ENCODE measurements at regions not wholly inside any gene's neighbourhood (a gene's known extent, or its start where the extent isn't known, plus 50 kb on each side); places are given as distances from the start of the nearest gene placed in this dataset.

DNA sequence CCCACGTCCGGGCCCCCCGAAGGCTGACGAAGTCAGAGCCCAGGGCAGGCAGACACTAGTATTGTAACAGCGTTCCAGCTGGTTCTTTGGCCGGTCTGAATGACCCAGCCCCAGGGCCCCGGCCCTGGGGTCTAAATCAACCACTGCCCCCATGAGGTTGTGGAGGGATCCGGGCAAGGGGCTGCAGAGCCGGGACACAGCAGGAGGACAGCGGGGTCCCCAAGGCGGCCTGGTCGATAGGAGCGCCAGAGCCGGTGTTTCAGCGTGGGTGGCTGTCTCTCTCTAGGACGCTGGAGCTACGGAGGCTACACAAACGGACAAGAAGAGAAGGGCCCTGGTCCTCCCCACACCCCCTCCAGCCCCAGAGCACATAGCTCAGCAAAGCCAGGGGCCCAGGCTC, 101.8 kb downstream of the RBFOX3 start:
- Histone ChIP-seq H3K9me3 (ENCODE audit: control insufficient read depth, low read length) (no peaks in the 10 kb centered on the region), H3K36me3 (ENCODE audit: control insufficient read depth, insufficient read depth, low read length) (no peaks in the 10 kb centered on the region), H3K4me3 (ENCODE audit: extremely low read depth, insufficient read depth, low read length, poor library complexity, severe bottlenecking) (no peak overlapping the region), H3K4me1 (ENCODE audit: control insufficient read depth, insufficient read depth, low read length, poor library complexity, severe bottlenecking) (no peaks in the 10 kb centered on the region), H3K27ac (ENCODE audit: low read depth, low read length, severe bottlenecking) (no peak overlapping the region)
- 88 to 92% methylated on average over 17 to 18 of the region's 18 CpGs for WGBS, 2 experiments (ENCODE audit: insufficient coverage in 2 of 2)

GRCh38 chr17:79508291-79508716, 102.5 kb downstream of the RBFOX3 start:
- no peak overlapping the region for H3K4me3 ChIP-seq (ENCODE audit: extremely low read depth, insufficient read depth, low read length, poor library complexity, severe bottlenecking)
- H3K9me3 ChIP-seq (ENCODE audit: control insufficient read depth, low read length), result no peaks in the 10 kb centered on the region
- no peak overlapping the region for H3K27ac ChIP-seq (ENCODE audit: low read depth, low read length, severe bottlenecking)
- WGBS, 2 experiments (ENCODE audit: insufficient coverage in 2 of 2), result 78 to 79% methylated on average over 12 to 18 of the region's 22 CpGs
- H3K4me1 ChIP-seq (ENCODE audit: control insufficient read depth, insufficient read depth, low read length, poor library complexity, severe bottlenecking), result no peaks in the 10 kb centered on the region
- H3K36me3 ChIP-seq (ENCODE audit: control insufficient read depth, insufficient read depth, low read length), result no peaks in the 10 kb centered on the region

- H3K9me3 ChIP-seq (ENCODE audit: control insufficient read depth, low read length), result no peaks in the 10 kb centered on the region
- 78 to 81% methylated on average over 5 to 8 of the region's 10 CpGs for WGBS, 2 experiments (ENCODE audit: insufficient coverage in 2 of 2)
- H3K4me1 ChIP-seq (ENCODE audit: control insufficient read depth, insufficient read depth, low read length, poor library complexity, severe bottlenecking), result no peaks in the 10 kb centered on the region
- no peak overlapping the region for H3K4me3 ChIP-seq (ENCODE audit: extremely low read depth, insufficient read depth, low read length, poor library complexity, severe bottlenecking)
- H3K36me3 ChIP-seq (ENCODE audit: control insufficient read depth, insufficient read depth, low read length), result no peaks in the 10 kb centered on the region
- H3K27ac ChIP-seq (ENCODE audit: low read depth, low read length, severe bottlenecking), result no peak overlapping the region
Measured at GRCh38 chr17:79506955-79507354, 103.9 kb downstream of the RBFOX3 start.

- H3K4me1 ChIP-seq (ENCODE audit: control insufficient read depth, insufficient read depth, low read length, poor library complexity, severe bottlenecking), result peaks cover 1% of the 10 kb centered on the region
- H3K4me3 ChIP-seq (ENCODE audit: extremely low read depth, insufficient read depth, low read length, poor library complexity, severe bottlenecking), result no peak overlapping the region
- H3K27ac ChIP-seq (ENCODE audit: low read depth, low read length, severe bottlenecking), result no peak overlapping the region
- H3K9me3 ChIP-seq (ENCODE audit: control insufficient read depth, low read length), result no peaks in the 10 kb centered on the region
- no peaks in the 10 kb centered on the region for H3K36me3 ChIP-seq (ENCODE audit: control insufficient read depth, insufficient read depth, low read length)
- 95 to 96% methylated on average over 21 to 23 of the region's 24 CpGs for WGBS, 2 experiments (ENCODE audit: insufficient coverage in 2 of 2)
Measured at GRCh38 chr17:79506150-79506870, 104.5 kb downstream of the RBFOX3 start.

DNA sequence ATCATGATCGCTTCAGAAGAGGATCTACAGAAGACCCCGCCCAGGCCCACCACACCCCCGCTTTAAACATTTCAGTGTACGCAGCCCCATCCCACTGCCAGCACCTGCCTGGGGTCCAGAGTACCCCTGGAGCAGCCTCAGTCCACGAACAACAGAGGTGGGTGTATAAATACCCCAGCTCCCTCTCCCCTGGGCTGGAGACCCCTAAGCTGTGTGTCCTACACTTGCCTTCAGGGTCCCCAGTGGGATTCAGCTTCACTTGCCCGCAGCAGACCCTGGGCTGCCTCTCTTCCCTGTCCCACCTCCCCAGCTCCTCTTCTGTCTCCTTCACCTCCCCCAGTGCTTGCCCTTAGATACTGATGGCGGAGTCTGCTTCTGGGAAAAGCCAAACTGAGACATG, 105.7 kb downstream of the RBFOX3 start:
- 89 to 94% methylated on average over 6 to 7 of the region's 7 CpGs for WGBS, 2 experiments (ENCODE audit: insufficient coverage in 2 of 2)
- Histone ChIP-seq H3K9me3 (ENCODE audit: control insufficient read depth, low read length) (no peaks in the 10 kb centered on the region), H3K4me3 (ENCODE audit: extremely low read depth, insufficient read depth, low read length, poor library complexity, severe bottlenecking) (no peak overlapping the region), H3K27ac (ENCODE audit: low read depth, low read length, severe bottlenecking) (no peak overlapping the region), H3K36me3 (ENCODE audit: control insufficient read depth, insufficient read depth, low read length) (no peaks in the 10 kb centered on the region), H3K4me1 (ENCODE audit: control insufficient read depth, insufficient read depth, low read length, poor library complexity, severe bottlenecking) (peaks cover 8% of the 10 kb centered on the region)

DNA sequence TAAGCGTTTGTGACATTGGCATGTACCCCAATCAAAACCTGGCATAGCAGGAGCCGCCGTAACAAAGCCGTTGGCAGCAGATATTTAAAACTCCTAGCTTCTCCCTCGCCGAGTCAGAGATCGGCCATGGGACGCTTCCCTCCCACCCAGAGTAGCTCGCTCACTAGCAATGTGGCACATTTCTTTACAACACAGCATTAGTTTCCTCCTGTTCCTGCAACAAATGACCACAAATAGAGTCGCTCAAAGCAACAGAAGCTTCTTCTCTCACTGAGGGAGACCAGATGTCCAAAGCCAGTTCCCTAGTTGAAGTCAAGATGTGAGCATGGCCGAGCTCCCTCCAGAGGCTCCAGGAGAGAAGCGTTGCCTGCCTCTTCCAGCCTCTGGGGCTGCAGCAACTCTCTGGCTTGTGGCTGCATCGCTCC, 106.7 kb downstream of the RBFOX3 start:
- Histone ChIP-seq H3K36me3 (ENCODE audit: control insufficient read depth, insufficient read depth, low read length) (no peaks in the 10 kb centered on the region), H3K27ac (ENCODE audit: low read depth, low read length, severe bottlenecking) (no peak overlapping the region), H3K4me1 (ENCODE audit: control insufficient read depth, insufficient read depth, low read length, poor library complexity, severe bottlenecking) (peaks cover 8% of the 10 kb centered on the region), H3K9me3 (ENCODE audit: control insufficient read depth, low read length) (no peaks in the 10 kb centered on the region), H3K4me3 (ENCODE audit: extremely low read depth, insufficient read depth, low read length, poor library complexity, severe bottlenecking) (no peak overlapping the region)
- WGBS, 2 experiments (ENCODE audit: insufficient coverage in 2 of 2), result 87 to 88% methylated on average over 12 to 13 of the region's 13 CpGs

DNA sequence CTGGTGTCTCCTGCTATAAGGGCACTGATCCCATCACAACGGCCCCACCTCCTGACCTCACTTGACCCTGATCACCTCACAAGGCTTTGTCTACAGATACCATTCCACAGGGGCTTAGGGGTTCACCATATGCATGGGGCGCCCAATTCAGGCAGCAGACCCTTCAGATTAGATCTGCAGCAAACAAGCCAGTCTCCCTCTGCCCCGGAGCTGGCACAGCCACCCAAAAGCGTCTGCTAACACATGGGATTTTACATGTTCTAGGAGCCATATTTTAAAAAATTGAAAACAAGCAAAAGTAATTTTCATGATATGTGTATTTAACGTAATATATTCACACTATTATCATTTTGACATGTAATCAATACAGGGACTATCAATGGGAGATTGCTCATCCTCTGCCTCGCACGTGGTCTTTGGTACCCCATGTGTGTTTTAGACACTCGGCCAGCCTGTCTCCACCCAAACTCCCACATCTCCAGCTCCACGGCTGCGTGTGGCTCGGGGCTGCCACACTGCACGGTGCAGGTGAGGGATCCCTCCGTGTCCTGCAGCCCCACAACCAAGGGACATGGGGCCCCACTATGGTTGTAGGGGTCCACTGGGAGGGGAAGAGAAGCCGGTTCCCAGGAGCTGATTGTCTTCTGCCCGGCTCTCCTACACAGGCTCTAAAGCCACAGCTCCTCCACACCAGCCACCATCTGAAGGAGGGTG, 107.6 kb downstream of the RBFOX3 start:
- no peaks in the 10 kb centered on the region for H3K9me3 ChIP-seq (ENCODE audit: control insufficient read depth, low read length)
- WGBS, 2 experiments (ENCODE audit: insufficient coverage in 2 of 2), result 88 to 90% methylated on average over 5 to 9 of the region's 15 CpGs
- no peaks in the 10 kb centered on the region for H3K36me3 ChIP-seq (ENCODE audit: control insufficient read depth, insufficient read depth, low read length)
- no peak overlapping the region for H3K27ac ChIP-seq (ENCODE audit: low read depth, low read length, severe bottlenecking)
- no peak overlapping the region for H3K4me3 ChIP-seq (ENCODE audit: extremely low read depth, insufficient read depth, low read length, poor library complexity, severe bottlenecking)
- peaks cover 8% of the 10 kb centered on the region for H3K4me1 ChIP-seq (ENCODE audit: control insufficient read depth, insufficient read depth, low read length, poor library complexity, severe bottlenecking)

DNA sequence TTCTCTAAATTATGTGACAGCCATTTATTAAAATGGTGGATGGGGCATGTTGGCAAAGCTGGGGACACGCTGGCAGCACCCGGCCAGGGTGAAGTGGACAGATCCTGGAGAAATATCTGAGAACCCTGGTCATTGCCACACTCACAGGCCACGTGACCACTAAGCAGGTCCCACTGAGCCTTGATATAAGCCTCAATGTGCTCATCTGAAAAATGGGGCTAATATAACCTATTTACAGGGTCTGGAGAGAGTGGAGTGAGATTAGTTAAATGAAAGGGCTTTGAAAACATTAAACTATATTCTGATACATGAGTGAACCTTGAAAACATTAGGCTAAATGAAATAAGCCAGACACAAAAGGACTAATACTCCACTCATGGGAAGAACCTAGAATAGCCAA, 108.9 kb downstream of the RBFOX3 start:
- Histone ChIP-seq H3K4me3 (ENCODE audit: extremely low read depth, insufficient read depth, low read length, poor library complexity, severe bottlenecking) (no peak overlapping the region), H3K27ac (ENCODE audit: low read depth, low read length, severe bottlenecking) (no peak overlapping the region), H3K9me3 (ENCODE audit: control insufficient read depth, low read length) (no peaks in the 10 kb centered on the region), H3K36me3 (ENCODE audit: control insufficient read depth, insufficient read depth, low read length) (no peaks in the 10 kb centered on the region), H3K4me1 (ENCODE audit: control insufficient read depth, insufficient read depth, low read length, poor library complexity, severe bottlenecking) (peaks cover 8% of the 10 kb centered on the region)
- 96 to 100% methylated on average over 3 of the region's 3 CpGs for WGBS, 2 experiments (ENCODE audit: insufficient coverage in 2 of 2)

GRCh38 chr17:79500745-79501618, 109.9 kb downstream of the RBFOX3 start:
- Histone ChIP-seq H3K4me3 (ENCODE audit: extremely low read depth, insufficient read depth, low read length, poor library complexity, severe bottlenecking) (no peak overlapping the region), H3K27ac (ENCODE audit: low read depth, low read length, severe bottlenecking) (no peak overlapping the region), H3K4me1 (ENCODE audit: control insufficient read depth, insufficient read depth, low read length, poor library complexity, severe bottlenecking) (peaks cover 8% of the 10 kb centered on the region), H3K9me3 (ENCODE audit: control insufficient read depth, low read length) (no peaks in the 10 kb centered on the region), H3K36me3 (ENCODE audit: control insufficient read depth, insufficient read depth, low read length) (no peaks in the 10 kb centered on the region)
- WGBS, 2 experiments (ENCODE audit: insufficient coverage in 2 of 2), result 70 to 72% methylated on average over 20 of the region's 23 CpGs

- Histone ChIP-seq H3K4me1 (ENCODE audit: control insufficient read depth, insufficient read depth, low read length, poor library complexity, severe bottlenecking) (peaks cover 8% of the 10 kb centered on the region), H3K9me3 (ENCODE audit: control insufficient read depth, low read length) (no peaks in the 10 kb centered on the region), H3K36me3 (ENCODE audit: control insufficient read depth, insufficient read depth, low read length) (no peaks in the 10 kb centered on the region), H3K4me3 (ENCODE audit: extremely low read depth, insufficient read depth, low read length, poor library complexity, severe bottlenecking) (no peak overlapping the region), H3K27ac (ENCODE audit: low read depth, low read length, severe bottlenecking) (no peak overlapping the region)
- WGBS, 2 experiments (ENCODE audit: insufficient coverage in 2 of 2), result 0% methylated on average over 1 of the region's 1 CpG
Measured at GRCh38 chr17:79498854-79499253, 112.0 kb downstream of the RBFOX3 start.

Measured in mesodermal cell (in vitro differentiated cells).